RWPE1 (cell line): ENCODE measurements at regions not wholly inside any gene's neighbourhood (a gene's known extent, or its start where the extent isn't known, plus 50 kb on each side); places are given as distances from the start of the nearest gene placed in this dataset.
"Not testable (repeated sequence)": the region's sequence is repeated elsewhere in the genome, so short reads cannot be mapped to it uniquely, and the experiment has no call there.

Experiments
- CTCF ChIA-PET: fragments of 350-600 bp; sonication (Branson Sonifier 250); formaldehyde crosslinking; extraction: SDS; loops from one replicate; lab custom pipeline; 2021; lab: Yijun Ruan, JAX
- POLR2A ChIA-PET: fragments of 400-600 bp; formaldehyde crosslinking; extraction: SDS; loops from one replicate; lab custom pipeline; 2020; ENCODE audit warnings: antibody characterized with exemption; ENCODE audit not compliant: low non-redundant PET; lab: Yijun Ruan, JAX
- DNase-seq: peaks from one replicate; pipeline ENCODE4 v3.0.0; 2012; ENCODE audit warnings: low spot score
- H3K27ac ChIP-seq: fragments of 450-650 bp; 2 replicates; pipeline ENCODE4 v1.5.1; 2017
- TF ChIP-seq, protein P1 (sequence below): fragments of 450-650 bp; conservative IDR thresholded peaks from 2 replicates; pipeline ENCODE4 v1.5.1; 2017; ENCODE audit warnings: low read depth, mild to moderate bottlenecking

DNA sequence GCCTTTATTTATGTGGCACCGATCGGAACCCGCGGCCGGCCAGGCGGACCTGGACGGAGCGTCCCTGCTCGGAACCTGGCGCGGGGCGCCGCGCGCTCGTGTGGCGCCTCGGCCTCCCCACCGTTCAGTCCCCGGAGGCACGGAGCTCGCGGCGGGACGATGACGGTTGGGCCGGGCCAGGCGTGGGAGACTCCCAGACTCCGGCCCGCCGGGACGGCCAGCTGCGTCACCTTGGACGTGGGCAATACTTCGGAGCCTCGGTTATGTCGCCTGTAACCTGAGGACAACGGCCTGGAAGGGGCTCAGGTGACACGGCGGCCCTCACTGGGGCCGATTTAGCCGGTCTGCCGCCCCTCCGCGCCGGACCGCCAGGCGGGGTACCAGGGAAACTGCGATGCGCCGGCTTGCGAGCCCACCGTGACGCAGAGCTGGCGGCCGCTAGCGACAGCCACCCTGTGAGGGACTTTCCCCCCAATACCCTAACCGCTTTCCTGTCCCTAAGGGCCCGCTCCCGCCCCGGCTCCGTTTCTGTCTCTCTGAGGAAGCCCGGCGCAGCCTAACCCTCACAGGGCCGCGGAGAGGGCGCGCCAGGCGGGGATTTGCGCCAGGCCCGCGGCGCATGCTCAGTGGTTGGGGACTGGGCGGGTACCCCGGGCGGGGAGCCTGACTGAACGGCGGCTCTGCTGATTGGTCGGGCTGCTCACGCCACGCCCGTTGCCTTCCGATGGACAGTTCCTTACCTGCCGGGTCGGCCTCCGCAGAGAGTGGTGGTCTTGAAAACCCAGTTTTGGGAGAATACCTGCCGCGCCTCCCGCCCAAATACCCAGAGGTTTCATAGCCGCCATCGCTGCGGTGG lies 109.5 kb upstream of the DOCK9 start:
- POLR2A ChIA-PET: interaction anchor here (0.7 to 1.1 kb wide), 3 partner anchors 22 to 112 kb away, joined by 3 to 5 read pairs (median 3); no protein-coding TSS in a partner anchor
- CTCF ChIA-PET: interaction anchor here (0.5 to 2.7 kb wide), 4 partner anchors 41 to 232 kb away, joined by 3 to 9 read pairs (median 3); no protein-coding TSS in a partner anchor
- DNase-seq: peak; percentile 98
- peak overlapping the region; percentile 94 for H3K27ac ChIP-seq
- TF ChIP-seq, protein P1, sequence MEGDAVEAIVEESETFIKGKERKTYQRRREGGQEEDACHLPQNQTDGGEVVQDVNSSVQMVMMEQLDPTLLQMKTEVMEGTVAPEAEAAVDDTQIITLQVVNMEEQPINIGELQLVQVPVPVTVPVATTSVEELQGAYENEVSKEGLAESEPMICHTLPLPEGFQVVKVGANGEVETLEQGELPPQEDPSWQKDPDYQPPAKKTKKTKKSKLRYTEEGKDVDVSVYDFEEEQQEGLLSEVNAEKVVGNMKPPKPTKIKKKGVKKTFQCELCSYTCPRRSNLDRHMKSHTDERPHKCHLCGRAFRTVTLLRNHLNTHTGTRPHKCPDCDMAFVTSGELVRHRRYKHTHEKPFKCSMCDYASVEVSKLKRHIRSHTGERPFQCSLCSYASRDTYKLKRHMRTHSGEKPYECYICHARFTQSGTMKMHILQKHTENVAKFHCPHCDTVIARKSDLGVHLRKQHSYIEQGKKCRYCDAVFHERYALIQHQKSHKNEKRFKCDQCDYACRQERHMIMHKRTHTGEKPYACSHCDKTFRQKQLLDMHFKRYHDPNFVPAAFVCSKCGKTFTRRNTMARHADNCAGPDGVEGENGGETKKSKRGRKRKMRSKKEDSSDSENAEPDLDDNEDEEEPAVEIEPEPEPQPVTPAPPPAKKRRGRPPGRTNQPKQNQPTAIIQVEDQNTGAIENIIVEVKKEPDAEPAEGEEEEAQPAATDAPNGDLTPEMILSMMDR: no peak

DNA sequence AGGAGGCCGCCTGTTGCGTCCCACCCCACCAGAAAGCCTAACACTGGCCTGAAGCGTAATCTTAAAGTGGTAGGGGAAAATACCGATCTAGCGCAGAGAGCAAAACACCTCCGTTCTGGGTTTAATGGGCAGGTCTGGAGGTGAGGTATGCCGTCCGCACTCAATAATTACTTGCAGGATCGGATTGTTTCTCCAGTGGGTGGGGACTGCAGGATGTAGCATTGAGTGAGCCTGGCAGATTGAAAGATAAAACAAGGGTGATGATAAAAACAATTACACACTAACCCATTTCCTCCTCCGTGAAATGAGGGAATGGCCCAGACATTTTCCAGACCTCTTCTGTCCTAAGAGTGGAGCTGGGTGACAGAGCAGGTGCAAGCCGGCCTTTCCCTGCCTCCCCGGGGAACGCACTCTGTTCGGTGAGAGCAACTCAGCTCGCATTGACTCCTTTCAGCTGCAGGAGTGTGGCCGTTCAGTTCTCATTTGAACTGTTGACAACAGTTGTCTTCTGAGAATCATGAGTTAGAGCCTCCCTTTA lies 110.2 kb upstream of the DOCK9 start:
- TF ChIP-seq, protein P1: no peak
- DNase-seq: no peak
- H3K27ac ChIP-seq: peak overlapping the region; percentile 94
- POLR2A ChIA-PET: interaction anchor here (0.6 kb wide), 1 partner anchor 117 kb away, joined by 10 read pairs; no protein-coding TSS in a partner anchor
- CTCF ChIA-PET: interaction anchor here (0.5 to 2.7 kb wide), 4 partner anchors 29 to 1079 kb away, joined by 3 to 9 read pairs (median 4); no protein-coding TSS in a partner anchor

- POLR2A ChIA-PET: no interaction called here
- CTCF ChIA-PET: interaction anchor here (0.9 kb wide), 2 partner anchors 16 to 60 kb away, joined by 3 to 8 read pairs; no protein-coding TSS in a partner anchor
- TF ChIP-seq, protein P1: no peak
- DNase-seq: no peak
- H3K27ac ChIP-seq: no peak overlapping the region
Measured at GRCh38 chr13:99093997-99094396, 106.7 kb upstream of the UBAC2 start.

DNA sequence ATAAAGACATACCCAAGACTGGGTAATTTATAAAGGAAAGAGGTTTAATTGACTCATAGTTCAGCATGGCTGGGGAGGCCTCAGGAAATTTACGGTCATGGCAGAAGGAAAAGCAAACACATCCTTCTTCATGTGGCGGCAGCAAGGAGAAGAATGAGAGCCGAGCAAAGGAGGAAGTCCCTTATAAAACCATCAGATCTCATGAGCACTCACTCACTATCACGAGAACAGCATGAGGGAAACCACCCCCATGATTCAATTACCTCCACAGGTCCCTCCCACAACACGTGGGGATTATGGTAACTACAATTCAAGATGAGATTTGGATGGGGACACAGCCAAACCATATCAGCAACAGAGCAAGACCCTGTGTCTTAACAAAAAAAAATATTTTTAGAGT lies 98.8 kb upstream of the UBAC2 start:
- POLR2A ChIA-PET, H3K27ac ChIP-seq, CTCF ChIA-PET, DNase-seq: not testable (repeated sequence)

GRCh38 chr13:99103536-99103935 lies 97.1 kb upstream of the UBAC2 start:
- TF ChIP-seq, protein P1: no peak
- no peak overlapping the region for H3K27ac ChIP-seq
- ChIA-PET POLR2A (no interaction called here), CTCF (no interaction called here)
- DNase-seq: no peak

- TF ChIP-seq, protein P1: no peak
- H3K27ac ChIP-seq: no peak overlapping the region
- ChIA-PET POLR2A (no interaction called here), CTCF (no interaction called here)
- DNase-seq: no peak
Measured at GRCh38 chr13:99104396-99104795, 96.3 kb upstream of the UBAC2 start.
